ENCODE measurements at regions not wholly inside any gene's neighbourhood (a gene's known extent, or its start where the extent isn't known, plus 50 kb on each side); places are given as distances from the start of the nearest gene placed in this dataset.

- no TSS peak for BruUV-seq (replicated peaks)
- ChIA-PET CTCF (no interaction called here), POLR2A (no interaction called here)
- intact Hi-C loops (cut with micrococcal nuclease) (no loop called here), dilution Hi-C loops (cut with MboI; ENCODE audit: extremely low pct_ligation_motif_present, low sequenced_read_pairs) (no loop called here)
- H2AFZ ChIP-seq (ENCODE audit: low read depth, low read length): no peak overlapping the region
- no peak overlapping the region for H3K4me2 ChIP-seq (ENCODE audit: insufficient read depth, low read length)
- H3K4me1 ChIP-seq (ENCODE audit: control insufficient read depth, extremely low read depth, insufficient read depth, low read length): no peaks in the 10 kb centered on the region
- no peaks in the 10 kb centered on the region for H3K9me3 ChIP-seq (replicated peaks; ENCODE audit: control insufficient read depth, insufficient read depth, low read length)
- no peak overlapping the region for H3K9ac ChIP-seq (replicated peaks; ENCODE audit: extremely low read depth, insufficient read depth, low read length)
- no peak for DNase-seq (ENCODE audit: low read depth, low spot score)
- H3K9me1 ChIP-seq (replicated peaks; ENCODE audit: control insufficient read depth, extremely low read depth, insufficient read depth, low read length): no peaks in the 10 kb centered on the region
- no peaks in the 10 kb centered on the region for H4K20me1 ChIP-seq (replicated peaks; ENCODE audit: control insufficient read depth, extremely low read depth, insufficient read depth, low read length)
- no peak for FAIRE-seq
- no peak overlapping the region for H3K4me3 ChIP-seq (replicated peaks in 1 of 3; ENCODE audit: insufficient read depth in 1 of 3, low read depth in 1 of 3, low read length in 3 of 3)
- H3K27me3 ChIP-seq (ENCODE audit: control insufficient read depth in 2 of 2, insufficient read depth in 2 of 2, low read length in 2 of 2): no peaks in the 10 kb centered on the region
- TF ChIP-seq POLR2A (IDR thresholded peaks at IDR 0.05; ENCODE audit: low read depth, low read length): no peak
- no peak for TF ChIP-seq MYC (IDR thresholded peaks at IDR 0.05; ENCODE audit: low read depth, low read length)
- no peak for TF ChIP-seq JUN (IDR thresholded peaks at IDR 0.05; ENCODE audit: borderline replicate concordance, insufficient read depth, insufficient read length, low read depth)
- TF ChIP-seq GATA2 (IDR thresholded peaks at IDR 0.05; ENCODE audit: insufficient read depth, insufficient read length, low read depth, low read length): no peak
- no peaks in the 10 kb centered on the region for H3K79me2 ChIP-seq (ENCODE audit: control insufficient read depth, insufficient read depth, low read length)
- no peaks in the 10 kb centered on the region for H3K36me3 ChIP-seq (ENCODE audit: control insufficient read depth in 2 of 2, extremely low read depth in 1 of 2, insufficient read depth in 2 of 2, low read length in 2 of 2)
- H3K27ac ChIP-seq (ENCODE audit: insufficient read depth, low read depth, low read length): no peak overlapping the region
Measured at GRCh38 chr7:66453340-66453739, 175.3 kb upstream of the KCTD7 start.

- Histone ChIP-seq H4K20me1 (replicated peaks; ENCODE audit: control insufficient read depth, extremely low read depth, insufficient read depth, low read length) (no peaks in the 10 kb centered on the region), H3K4me3 (replicated peaks in 1 of 3; ENCODE audit: insufficient read depth in 1 of 3, low read depth in 1 of 3, low read length in 3 of 3) (no peak overlapping the region), H3K4me1 (ENCODE audit: control insufficient read depth, extremely low read depth, insufficient read depth, low read length) (peaks cover 10% of the 10 kb centered on the region), H3K4me2 (ENCODE audit: insufficient read depth, low read length) (no peak overlapping the region), H3K9ac (replicated peaks; ENCODE audit: extremely low read depth, insufficient read depth, low read length) (no peak overlapping the region), H2AFZ (ENCODE audit: low read depth, low read length) (no peak overlapping the region), H3K36me3 (ENCODE audit: control insufficient read depth in 2 of 2, extremely low read depth in 1 of 2, insufficient read depth in 2 of 2, low read length in 2 of 2) (no peaks in the 10 kb centered on the region), H3K27me3 (ENCODE audit: control insufficient read depth in 2 of 2, insufficient read depth in 2 of 2, low read length in 2 of 2) (no peaks in the 10 kb centered on the region), H3K9me1 (replicated peaks; ENCODE audit: control insufficient read depth, extremely low read depth, insufficient read depth, low read length) (no peaks in the 10 kb centered on the region), H3K9me3 (replicated peaks; ENCODE audit: control insufficient read depth, insufficient read depth, low read length) (no peaks in the 10 kb centered on the region), H3K79me2 (ENCODE audit: control insufficient read depth, insufficient read depth, low read length) (no peaks in the 10 kb centered on the region), H3K27ac (ENCODE audit: insufficient read depth, low read depth, low read length) (no peak overlapping the region)
- DNase-seq (ENCODE audit: low read depth, low spot score) (no peak), FAIRE-seq (no peak)
- TF ChIP-seq FOS (IDR thresholded peaks at IDR 0.05; ENCODE audit: borderline replicate concordance, insufficient read depth, low read length) (no peak), MYC (IDR thresholded peaks at IDR 0.05; ENCODE audit: low read depth, low read length) (no peak), EZH2 (IDR thresholded peaks at IDR 0.05; ENCODE audit: borderline replicate concordance, low read depth, low read length, severe bottlenecking) (no peak), POLR2AphosphoS5 (IDR thresholded peaks at IDR 0.05; ENCODE audit: insufficient read depth, low read depth, low read length) (no peak), JUN (IDR thresholded peaks at IDR 0.05; ENCODE audit: borderline replicate concordance, insufficient read depth, insufficient read length, low read depth) (no peak), POLR2A (IDR thresholded peaks at IDR 0.05; ENCODE audit: low read depth, low read length) (no peak), CTCF (IDR thresholded peaks at IDR 0.05; ENCODE audit: extremely low read depth in 1 of 2, insufficient read depth in 1 of 2, low read depth in 1 of 2, low read length in 2 of 2) (no peak), GATA2 (IDR thresholded peaks at IDR 0.05; ENCODE audit: insufficient read depth, insufficient read length, low read depth, low read length) (no peak)
- TF ChIP-seq, protein P1, sequence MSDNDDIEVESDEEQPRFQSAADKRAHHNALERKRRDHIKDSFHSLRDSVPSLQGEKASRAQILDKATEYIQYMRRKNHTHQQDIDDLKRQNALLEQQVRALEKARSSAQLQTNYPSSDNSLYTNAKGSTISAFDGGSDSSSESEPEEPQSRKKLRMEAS (IDR thresholded peaks at IDR 0.05; ENCODE audit: insufficient read depth, insufficient read length): no peak
- BruUV-seq (replicated peaks): no TSS peak
- intact Hi-C loops (cut with micrococcal nuclease): no loop called here
- CTCF ChIA-PET: no interaction called here
- dilution Hi-C loops (cut with MboI; ENCODE audit: extremely low pct_ligation_motif_present, low sequenced_read_pairs): no loop called here
- POLR2A ChIA-PET: no interaction called here
Measured at GRCh38 chr7:66454600-66455225, 174.0 kb upstream of the KCTD7 start.
